Transverse colon (tissue), 4 donors: ENCODE measurements at regions not wholly inside any gene's neighbourhood (a gene's known extent, or its start where the extent isn't known, plus 50 kb on each side); places are given as distances from the start of the nearest gene placed in this dataset.

Experiments used
- POLR2A ChIP-seq: fragments of 450-650 bp; IDR thresholded peaks from one replicate; pipeline ENCODE4 v1.6.1; 2016; ENCODE audit warnings: antibody characterized with exemption, mild to moderate bottlenecking, moderate library complexity
- POLR2AphosphoS5 ChIP-seq, 3 donors: sonication (generic); formaldehyde crosslinking; IDR thresholded peaks; one replicate each; pipeline ENCODE4 v1.6.1; 2016; ENCODE audit warnings: antibody characterized with exemption in 3 of 3
- TF ChIP-seq, protein P1 (sequence below), 5 experiments: fragments of 200-600 bp in 3 of 5; fragments of 450-650 bp in 2 of 5; sonication (generic) in 3 of 5; IDR thresholded peaks; 1 replicate in 2 of 5; 2 replicates in 3 of 5; pipeline ENCODE4 v1.5.1; 2016 to 2017; ENCODE audit warnings: antibody characterized with exemption in 5 of 5, inconsistent platforms in 3 of 5, mild to moderate bottlenecking in 2 of 5, moderate library complexity in 1 of 5

DNA sequence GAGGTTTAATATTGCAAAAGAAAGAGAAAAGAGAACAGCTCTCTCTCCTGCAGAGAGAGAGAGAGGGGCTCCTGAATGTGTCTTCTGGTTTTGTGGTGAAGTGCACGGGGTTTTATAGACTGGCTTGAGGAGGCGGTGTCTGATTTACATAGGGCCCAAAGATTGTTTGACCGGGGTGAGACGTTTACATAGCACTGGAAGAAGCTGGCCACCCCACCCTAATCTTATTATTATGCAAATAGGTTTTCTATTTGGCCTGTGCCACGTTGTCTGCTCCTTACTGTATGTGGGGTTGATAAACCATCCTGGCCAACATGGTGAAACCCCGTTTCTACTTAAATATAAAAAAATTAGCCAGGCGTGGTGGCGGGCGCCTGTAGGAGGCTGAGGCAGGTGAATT, 268.6 kb downstream of the SV2B start:
- TF ChIP-seq POLR2A = no peak
- TF ChIP-seq, protein P1, sequence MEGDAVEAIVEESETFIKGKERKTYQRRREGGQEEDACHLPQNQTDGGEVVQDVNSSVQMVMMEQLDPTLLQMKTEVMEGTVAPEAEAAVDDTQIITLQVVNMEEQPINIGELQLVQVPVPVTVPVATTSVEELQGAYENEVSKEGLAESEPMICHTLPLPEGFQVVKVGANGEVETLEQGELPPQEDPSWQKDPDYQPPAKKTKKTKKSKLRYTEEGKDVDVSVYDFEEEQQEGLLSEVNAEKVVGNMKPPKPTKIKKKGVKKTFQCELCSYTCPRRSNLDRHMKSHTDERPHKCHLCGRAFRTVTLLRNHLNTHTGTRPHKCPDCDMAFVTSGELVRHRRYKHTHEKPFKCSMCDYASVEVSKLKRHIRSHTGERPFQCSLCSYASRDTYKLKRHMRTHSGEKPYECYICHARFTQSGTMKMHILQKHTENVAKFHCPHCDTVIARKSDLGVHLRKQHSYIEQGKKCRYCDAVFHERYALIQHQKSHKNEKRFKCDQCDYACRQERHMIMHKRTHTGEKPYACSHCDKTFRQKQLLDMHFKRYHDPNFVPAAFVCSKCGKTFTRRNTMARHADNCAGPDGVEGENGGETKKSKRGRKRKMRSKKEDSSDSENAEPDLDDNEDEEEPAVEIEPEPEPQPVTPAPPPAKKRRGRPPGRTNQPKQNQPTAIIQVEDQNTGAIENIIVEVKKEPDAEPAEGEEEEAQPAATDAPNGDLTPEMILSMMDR (IDR thresholded peaks at IDR 0.05) = no peak
- no peak for TF ChIP-seq POLR2AphosphoS5 (IDR thresholded peaks at IDR 0.05)
